ENCODE measurements at regions not wholly inside any gene's neighbourhood (a gene's known extent, or its start where the extent isn't known, plus 50 kb on each side); places are given as distances from the start of the nearest gene placed in this dataset.
"Not testable (repeated sequence)": the region's sequence is repeated elsewhere in the genome, so short reads cannot be mapped to it uniquely, and the experiment has no call there.

- no peak for DNase-seq
Measured at GRCh38 chr12:88736031-88736430, 155.8 kb upstream of the KITLG start.

- no peak for DNase-seq
Measured at GRCh38 chr12:88733008-88733407, 152.7 kb upstream of the KITLG start.

DNA sequence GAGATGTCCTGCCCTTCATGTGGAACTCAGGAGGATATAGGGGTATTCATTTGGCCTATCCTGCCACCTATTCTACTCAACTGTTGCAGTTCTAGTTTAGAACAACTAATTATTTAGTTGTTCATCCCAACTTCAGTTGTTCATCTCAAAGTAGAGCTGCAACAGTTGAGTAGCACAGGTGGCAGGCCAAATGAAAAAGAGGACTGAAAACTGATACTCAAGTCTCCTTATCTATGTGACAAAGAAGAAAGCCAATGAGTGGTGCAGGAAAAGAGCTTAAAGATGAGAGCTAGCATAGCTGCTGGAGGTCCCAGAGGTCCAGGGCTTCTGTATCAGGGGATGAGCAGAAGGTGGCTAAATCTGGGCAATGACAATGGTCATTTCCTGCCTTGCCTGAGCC lies 148.9 kb upstream of the KITLG start:
- DNase-seq, result no peak

DNA sequence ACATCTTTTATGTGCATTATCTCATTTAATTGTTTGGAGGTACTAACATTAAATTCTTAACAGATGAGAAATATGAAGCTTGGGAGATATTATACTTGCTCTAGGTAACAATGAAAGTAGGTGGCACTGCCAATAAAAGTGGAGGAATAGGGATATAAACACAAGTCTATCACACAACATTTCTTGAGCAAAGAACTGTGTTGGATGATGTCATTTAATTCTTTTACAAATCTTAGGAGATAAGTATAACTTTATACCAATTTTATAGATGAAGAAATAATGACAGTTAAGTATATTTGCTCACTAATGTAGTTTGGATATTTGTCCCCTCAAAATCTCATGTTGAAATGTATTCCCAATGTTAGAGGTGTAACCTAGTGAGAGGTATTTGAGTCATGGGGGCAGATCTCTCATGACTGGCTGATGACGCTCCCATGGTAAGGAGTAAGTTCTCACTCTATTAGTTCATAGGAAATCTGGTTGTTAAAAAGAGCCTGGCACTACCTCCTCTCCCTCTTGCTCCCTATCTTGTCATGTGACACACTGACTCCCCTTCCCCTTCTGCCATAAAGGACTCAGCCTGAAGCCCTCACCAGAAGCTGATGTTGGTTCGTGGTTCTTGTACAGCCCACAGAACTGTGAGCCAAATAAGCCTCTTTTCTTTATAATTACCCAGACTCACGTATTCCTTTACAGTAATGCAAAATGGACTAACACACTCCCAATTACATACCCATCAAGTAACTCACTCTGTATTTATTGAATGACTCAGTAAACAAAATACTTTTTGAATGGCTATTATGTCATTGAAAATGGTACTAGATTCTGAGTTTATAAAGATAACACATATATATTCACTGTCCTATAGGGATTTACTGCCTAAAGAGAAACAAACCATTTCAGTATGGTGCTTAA lies 146.8 kb upstream of the KITLG start:
- no peak for DNase-seq

DNA sequence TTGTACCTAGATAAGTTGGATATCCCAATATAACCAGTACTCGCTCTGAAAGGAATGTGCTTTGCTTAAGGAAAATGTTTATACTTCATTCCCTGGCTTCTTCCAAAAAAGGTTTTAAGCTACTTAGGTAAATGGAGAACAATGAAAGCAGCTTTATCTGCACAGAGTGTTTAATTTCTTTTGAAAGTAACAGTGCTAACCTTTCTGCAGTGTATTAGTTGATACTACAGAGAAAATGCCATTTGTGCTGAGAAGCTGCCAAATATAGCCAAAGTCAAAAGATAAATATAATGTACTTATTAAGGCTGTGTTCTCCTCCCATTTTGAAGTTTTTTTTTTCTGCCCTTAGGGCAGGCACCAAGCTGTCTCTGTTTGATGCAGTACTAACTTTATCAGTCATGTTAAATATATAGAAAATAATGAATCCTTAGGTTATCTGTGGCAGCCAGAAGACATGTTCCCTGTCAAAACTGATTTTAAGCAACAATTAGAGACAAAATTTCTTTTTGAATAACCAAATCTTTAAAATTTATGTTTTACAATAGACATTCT lies 145.4 kb upstream of the KITLG start:
- no peak for DNase-seq

DNA sequence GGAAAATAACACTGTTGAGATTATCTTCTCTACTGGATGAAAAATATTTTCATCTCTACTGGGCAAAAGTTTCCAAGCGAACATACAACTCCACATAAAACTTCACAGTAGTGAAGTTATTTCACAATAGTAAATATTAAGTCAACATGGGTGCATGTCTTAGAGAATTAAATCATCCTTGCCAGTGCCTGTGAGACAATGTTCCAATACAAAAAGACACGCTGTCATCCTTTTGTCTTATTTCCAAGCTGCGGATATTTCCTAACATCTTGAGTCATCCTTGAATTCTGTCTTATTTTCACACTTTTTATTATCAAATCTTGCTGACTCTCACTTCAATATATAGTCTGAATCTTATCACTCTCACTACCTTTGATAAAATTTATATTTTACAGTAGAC lies 142.9 kb upstream of the KITLG start:
- DNase-seq, result no peak

GRCh38 chr12:88720785-88721650 lies 140.7 kb upstream of the KITLG start:
- DNase-seq, result no peak

- no peak for DNase-seq
Measured at GRCh38 chr12:88720231-88720630, 140.0 kb upstream of the KITLG start.

DNA sequence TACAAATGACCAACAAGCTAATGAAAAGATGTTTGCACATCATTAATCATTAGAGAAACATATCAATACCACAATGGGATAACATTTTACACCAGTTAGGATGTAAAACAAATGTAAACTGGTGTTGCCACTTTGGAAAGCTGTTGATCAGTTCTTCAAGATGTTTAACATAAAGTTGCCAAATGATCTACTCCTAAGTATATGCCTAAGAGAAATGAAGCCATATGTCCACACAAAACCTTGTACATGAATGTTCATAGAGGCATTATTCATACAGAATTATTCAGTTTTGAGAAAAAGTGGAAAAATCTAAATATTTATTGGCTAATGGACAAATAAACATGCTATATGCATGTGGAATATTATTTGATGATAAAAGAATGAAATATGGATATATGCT lies 136.9 kb upstream of the KITLG start:
- no peak for DNase-seq

DNA sequence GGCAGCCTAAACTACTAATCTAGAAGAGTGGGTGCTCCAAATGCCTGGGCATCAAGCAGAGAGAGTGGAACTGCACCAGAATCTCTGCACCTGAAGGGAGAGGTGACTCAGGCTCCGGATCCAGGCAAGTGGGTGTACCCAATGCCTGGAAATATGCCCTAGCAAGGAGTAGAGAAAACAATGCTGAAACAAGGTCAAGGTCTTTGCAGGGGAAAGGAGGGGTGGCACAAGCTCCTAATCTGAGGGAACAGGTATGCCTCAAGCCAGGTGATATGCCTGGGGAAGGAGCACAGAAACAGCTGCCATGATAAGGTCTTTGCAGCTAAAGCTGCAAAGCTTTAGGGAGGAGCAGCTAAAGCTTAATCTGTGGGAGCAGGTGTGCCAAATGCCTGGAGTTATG lies 136.0 kb upstream of the KITLG start:
- DNase-seq, result no peak

- no peak for DNase-seq
Measured at GRCh38 chr12:88715673-88716072, 135.4 kb upstream of the KITLG start.

- not testable (repeated sequence) for DNase-seq
Measured at GRCh38 chr12:88714263-88714882, 134.1 kb upstream of the KITLG start.

DNA sequence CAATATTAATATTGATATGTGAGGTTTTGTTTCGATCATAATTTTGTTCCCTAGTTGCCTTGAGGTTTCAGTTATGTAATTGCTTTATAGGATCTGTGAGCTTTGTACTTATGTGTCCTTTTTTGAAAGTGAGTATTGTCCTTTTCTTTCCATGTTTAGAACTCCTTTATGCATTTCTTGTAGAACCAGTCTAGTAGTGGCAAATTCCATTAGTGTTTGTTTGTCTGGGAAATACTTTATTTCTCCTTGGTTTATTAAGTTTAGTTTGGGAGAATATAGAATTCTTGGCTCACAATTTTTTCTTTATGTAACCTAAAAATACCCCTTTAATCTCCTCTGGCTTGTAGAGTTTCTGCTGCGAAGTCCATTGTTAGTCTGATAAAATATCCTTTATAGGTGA lies 127.5 kb upstream of the KITLG start:
- no peak for DNase-seq

DNA sequence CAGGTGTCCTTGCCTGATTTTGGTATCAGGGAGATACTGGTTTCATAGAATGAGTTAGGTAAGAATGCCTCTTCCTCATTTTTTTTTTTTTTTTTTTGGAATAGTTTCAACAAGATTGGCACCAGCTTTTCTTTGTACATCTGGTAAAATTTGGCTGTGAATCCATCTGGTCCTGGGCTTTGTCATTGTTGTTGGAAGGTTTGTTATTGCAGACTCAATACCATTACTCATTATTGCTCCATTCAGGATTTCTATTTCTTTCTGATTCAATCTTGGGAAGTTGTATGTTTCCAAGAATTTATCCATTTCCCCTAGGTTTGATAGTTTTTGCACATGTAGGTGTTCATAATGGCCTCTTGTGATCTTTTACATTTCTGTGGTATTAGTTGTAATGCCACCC lies 126.0 kb upstream of the KITLG start:
- DNase-seq, result no peak

- DNase-seq, result no peak
Measured at GRCh38 chr12:88703790-88704189, 123.5 kb upstream of the KITLG start.

- no peak for DNase-seq
Measured at GRCh38 chr12:88698471-88698870, 118.2 kb upstream of the KITLG start.

DNA sequence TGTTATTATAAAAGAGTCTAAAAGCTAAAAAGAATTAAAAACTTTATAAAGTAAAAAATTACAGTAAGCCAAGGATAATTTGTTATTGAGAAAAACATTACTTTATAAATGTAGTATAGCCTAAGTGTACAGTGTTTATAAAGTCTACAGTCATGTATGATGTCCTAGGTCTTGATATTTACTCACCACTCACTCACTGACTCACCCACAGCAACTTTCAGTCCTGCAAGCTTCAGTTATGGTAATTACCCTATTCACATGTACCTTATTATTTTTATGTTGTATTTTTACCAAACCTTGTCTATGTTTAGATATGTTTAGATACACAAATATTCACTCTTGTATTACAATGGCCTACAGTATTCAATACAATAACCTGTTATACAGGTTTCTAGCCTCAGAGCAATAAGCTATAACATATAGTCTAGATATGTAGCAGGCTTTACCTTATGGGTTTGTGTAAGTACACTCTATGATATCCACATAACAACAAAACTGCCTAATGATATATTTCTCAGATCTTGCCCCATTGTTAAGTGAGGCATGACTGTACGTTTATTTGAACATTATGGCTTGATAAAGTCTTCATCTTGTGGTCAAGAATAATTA lies 113.7 kb upstream of the KITLG start:
- DNase-seq, result no peak

DNA sequence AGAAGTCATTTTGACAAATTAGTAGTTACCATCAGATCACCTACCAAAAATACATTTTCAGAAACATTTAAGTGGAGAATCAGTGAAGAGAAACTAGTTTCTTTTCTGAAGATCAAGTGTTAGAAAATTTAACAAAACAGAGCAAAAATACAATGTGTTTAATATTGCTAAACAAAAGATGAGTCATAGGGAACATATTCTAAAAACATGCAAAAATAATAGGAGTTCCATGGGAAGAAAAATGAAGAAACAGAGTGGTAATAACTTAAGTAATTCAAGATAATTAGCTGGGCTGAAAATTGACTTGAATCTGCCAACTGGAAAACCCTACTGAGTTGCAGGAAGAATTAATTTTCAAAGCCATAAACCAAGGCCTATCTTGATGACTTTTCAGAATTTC lies 111.5 kb upstream of the KITLG start:
- DNase-seq, result no peak

- DNase-seq, result no peak
Measured at GRCh38 chr12:88684610-88685009, 104.3 kb upstream of the KITLG start.

DNA sequence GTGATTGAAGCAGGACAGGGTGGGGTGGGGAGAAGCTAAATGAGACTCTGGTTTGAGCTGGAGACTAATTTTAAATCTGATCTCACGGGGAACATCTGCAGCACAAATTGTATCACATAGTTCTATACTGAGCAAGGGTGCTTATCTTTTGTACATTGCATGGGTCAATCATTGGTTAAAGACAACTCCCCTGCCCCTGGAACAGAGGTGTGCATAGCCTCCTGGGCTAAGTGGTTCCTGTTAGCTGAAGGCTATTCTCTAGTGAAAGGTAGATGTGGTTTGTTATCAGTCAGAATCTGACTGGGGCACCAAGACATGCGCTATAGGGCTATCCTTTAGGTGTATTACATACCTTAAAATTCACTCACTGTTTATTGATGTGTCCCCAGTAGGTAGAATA lies 103.9 kb upstream of the KITLG start:
- no peak for DNase-seq

GRCh38 chr12:88683628-88684027 lies 103.4 kb upstream of the KITLG start:
- DNase-seq, result no peak

- DNase-seq, result no peak
Measured at GRCh38 chr12:88681271-88681670, 101.0 kb upstream of the KITLG start.

DNA sequence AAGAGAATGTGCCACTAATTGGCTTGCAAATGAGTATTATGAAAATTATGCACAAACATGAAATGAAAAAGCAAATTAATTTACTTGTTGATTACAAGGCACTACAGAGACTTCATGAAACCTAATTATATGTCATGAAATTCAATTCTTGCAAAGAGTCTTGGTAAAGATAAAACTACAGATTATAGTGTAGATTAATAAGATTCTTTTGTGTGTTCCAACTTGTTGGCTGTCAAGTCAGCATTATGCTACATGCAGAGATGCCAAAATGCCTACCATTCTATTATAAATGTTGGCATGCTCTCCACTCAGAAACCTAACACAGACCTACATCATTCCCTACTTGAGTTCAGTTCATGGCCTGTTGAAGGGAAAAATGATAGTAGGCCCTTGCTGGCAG lies 97.2 kb upstream of the KITLG start:
- DNase-seq, result no peak

Measured in SHP77 treated with DMSO at 0.1 percent for 48 hours (cell line).